ENCODE measurements at regions not wholly inside any gene's neighbourhood (a gene's known extent, or its start where the extent isn't known, plus 50 kb on each side); places are given as distances from the start of the nearest gene placed in this dataset.

DNA sequence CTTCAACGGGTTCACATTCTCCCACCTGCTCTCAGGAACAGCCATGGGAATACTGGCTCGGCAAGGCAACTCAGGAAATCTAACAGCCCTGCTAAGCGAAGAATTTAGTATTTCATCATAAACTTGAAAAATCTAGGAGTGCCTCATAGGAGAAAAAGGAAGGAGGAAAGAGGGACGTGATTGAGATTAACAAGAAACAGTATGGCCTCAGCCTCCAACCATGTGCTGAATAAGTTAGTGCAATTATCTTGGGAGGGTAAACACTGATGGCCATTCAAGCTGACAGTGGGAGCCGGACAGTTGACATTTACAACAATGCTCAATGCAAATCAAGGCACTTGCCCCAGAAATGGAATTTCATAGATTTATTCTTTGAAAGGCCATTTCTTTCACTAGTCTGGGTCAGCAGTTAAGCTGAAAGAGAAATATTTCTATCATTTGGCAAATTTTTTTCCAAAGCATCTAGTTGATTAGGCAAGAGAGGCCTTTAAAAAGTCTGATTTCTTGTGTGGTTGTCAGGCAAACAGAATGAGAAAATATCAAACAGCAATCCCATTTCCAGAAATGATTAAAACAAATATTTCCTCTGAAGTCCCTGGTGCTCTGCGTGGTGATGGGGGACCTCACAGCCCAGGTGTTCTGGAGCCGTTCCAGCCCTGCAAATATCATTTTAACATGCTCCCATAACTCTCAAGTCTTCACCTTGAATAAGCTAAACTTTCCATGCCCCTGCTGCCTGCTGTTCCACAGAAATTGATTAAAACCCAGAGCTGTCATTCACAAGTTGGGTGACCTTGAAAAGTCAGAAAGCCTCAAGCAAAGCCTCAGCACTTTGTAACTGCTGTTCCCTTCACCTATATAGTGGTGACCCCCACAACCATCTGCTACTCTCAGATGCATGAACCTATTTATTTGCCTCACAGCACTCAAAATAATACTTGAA, 121.6 kb downstream of the PHLDA1 start:
- TF ChIP-seq, protein P1, sequence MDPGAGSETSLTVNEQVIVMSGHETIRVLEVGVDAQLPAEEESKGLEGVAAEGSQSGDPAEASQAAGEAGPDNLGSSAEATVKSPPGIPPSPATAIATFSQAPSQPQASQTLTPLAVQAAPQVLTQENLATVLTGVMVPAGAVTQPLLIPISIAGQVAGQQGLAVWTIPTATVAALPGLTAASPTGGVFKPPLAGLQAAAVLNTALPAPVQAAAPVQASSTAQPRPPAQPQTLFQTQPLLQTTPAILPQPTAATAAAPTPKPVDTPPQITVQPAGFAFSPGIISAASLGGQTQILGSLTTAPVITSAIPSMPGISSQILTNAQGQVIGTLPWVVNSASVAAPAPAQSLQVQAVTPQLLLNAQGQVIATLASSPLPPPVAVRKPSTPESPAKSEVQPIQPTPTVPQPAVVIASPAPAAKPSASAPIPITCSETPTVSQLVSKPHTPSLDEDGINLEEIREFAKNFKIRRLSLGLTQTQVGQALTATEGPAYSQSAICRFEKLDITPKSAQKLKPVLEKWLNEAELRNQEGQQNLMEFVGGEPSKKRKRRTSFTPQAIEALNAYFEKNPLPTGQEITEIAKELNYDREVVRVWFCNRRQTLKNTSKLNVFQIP (CRISPR knock-in tag; IDR thresholded peaks at IDR 0.05; ENCODE audit: borderline replicate concordance, low read depth), result no peak
- TF ChIP-seq ZNF565 (CRISPR knock-in tag; conservative IDR thresholded peaks at IDR 0.05; ENCODE audit: low read depth) (no peak), RARB (CRISPR knock-in tag; IDR thresholded peaks at IDR 0.05) (no peak), ZNF70 (CRISPR knock-in tag; IDR thresholded peaks at IDR 0.05) (no peak), ZNF8 (CRISPR knock-in tag; IDR thresholded peaks at IDR 0.05) (no peak), TCF4 (CRISPR knock-in tag; IDR thresholded peaks at IDR 0.05; ENCODE audit: borderline replicate concordance) (no peak), TOX (CRISPR knock-in tag; IDR thresholded peaks at IDR 0.05; ENCODE audit: borderline replicate concordance) (no peak)
- TF ChIP-seq, protein P2, sequence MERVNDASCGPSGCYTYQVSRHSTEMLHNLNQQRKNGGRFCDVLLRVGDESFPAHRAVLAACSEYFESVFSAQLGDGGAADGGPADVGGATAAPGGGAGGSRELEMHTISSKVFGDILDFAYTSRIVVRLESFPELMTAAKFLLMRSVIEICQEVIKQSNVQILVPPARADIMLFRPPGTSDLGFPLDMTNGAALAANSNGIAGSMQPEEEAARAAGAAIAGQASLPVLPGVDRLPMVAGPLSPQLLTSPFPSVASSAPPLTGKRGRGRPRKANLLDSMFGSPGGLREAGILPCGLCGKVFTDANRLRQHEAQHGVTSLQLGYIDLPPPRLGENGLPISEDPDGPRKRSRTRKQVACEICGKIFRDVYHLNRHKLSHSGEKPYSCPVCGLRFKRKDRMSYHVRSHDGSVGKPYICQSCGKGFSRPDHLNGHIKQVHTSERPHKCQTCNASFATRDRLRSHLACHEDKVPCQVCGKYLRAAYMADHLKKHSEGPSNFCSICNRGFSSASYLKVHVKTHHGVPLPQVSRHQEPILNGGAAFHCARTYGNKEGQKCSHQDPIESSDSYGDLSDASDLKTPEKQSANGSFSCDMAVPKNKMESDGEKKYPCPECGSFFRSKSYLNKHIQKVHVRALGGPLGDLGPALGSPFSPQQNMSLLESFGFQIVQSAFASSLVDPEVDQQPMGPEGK (CRISPR knock-in tag; IDR thresholded peaks at IDR 0.05; ENCODE audit: borderline replicate concordance), result no peak
- TF ChIP-seq, protein P3, sequence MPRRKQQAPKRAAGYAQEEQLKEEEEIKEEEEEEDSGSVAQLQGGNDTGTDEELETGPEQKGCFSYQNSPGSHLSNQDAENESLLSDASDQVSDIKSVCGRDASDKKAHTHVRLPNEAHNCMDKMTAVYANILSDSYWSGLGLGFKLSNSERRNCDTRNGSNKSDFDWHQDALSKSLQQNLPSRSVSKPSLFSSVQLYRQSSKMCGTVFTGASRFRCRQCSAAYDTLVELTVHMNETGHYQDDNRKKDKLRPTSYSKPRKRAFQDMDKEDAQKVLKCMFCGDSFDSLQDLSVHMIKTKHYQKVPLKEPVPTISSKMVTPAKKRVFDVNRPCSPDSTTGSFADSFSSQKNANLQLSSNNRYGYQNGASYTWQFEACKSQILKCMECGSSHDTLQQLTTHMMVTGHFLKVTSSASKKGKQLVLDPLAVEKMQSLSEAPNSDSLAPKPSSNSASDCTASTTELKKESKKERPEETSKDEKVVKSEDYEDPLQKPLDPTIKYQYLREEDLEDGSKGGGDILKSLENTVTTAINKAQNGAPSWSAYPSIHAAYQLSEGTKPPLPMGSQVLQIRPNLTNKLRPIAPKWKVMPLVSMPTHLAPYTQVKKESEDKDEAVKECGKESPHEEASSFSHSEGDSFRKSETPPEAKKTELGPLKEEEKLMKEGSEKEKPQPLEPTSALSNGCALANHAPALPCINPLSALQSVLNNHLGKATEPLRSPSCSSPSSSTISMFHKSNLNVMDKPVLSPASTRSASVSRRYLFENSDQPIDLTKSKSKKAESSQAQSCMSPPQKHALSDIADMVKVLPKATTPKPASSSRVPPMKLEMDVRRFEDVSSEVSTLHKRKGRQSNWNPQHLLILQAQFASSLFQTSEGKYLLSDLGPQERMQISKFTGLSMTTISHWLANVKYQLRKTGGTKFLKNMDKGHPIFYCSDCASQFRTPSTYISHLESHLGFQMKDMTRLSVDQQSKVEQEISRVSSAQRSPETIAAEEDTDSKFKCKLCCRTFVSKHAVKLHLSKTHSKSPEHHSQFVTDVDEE (CRISPR knock-in tag; IDR thresholded peaks at IDR 0.05), result no peak

Measured in SK-N-SH treated with all-trans-retinoic acid at 6 μM for 48 hours (cell line).